OCI-LY7 (cell line): ENCODE measurements at regions not wholly inside any gene's neighbourhood (a gene's known extent, or its start where the extent isn't known, plus 50 kb on each side); places are given as distances from the start of the nearest gene placed in this dataset.

Experiments used
- BruUV-seq: library from RNA; stranded (reverse); fragments of 400-500 nt; replicated peaks from 2 replicates; lab custom pipeline; 2021; lab: Mats Ljungman, UMichigan
- CTCF ChIA-PET: fragments of 300-600 bp; sonication (Branson Sonifier 250); formaldehyde crosslinking; loops from one replicate; lab custom pipeline; 2022; ENCODE audit warnings: antibody characterized with exemption; ENCODE audit not compliant: unreplicated experiment; lab: Charles Lee
- POLR2A ChIA-PET: fragments of 300-600 bp; sonication (Branson Sonifier 250); formaldehyde crosslinking; loops from one replicate; lab custom pipeline; 2022; ENCODE audit warnings: antibody characterized with exemption; lab: Charles Lee
- DNase-seq: peaks from one replicate; pipeline ENCODE4 v3.0.0-alpha.2; 2015; ENCODE audit warnings: low spot score
- H2AFZ ChIP-seq: fragments of 200-600 bp; sonication (generic), shearing (Covaris generic); 2 replicates; pipeline ENCODE4 v1.6.1; 2014; ENCODE audit warnings: mild to moderate bottlenecking, antibody characterized with exemption, low read length, moderate library complexity
- H3K27ac ChIP-seq: fragments of 200-600 bp; sonication (generic); 2 replicates; pipeline ENCODE4 v1.5.1; 2014; ENCODE audit warnings: mixed run types, low read depth, mild to moderate bottlenecking, moderate library complexity, low read length, inconsistent platforms; ENCODE audit not compliant: poor library complexity, severe bottlenecking
- H3K36me3 ChIP-seq: fragments of 200-600 bp; sonication (generic); 2 replicates; pipeline ENCODE4 v1.6.1; 2014; ENCODE audit warnings: mild to moderate bottlenecking, antibody characterized with exemption, low read length, moderate library complexity, mixed read lengths; ENCODE audit not compliant: insufficient read depth
- H3K4me1 ChIP-seq: fragments of 200-600 bp; sonication (generic); 2 replicates; pipeline ENCODE4 v1.5.1; 2014; ENCODE audit warnings: mild to moderate bottlenecking, low read length; ENCODE audit not compliant: insufficient read depth, poor library complexity, severe bottlenecking
- H3K4me2 ChIP-seq: fragments of 200-600 bp; sonication (generic); 2 replicates; pipeline ENCODE4 v1.6.1; 2014; ENCODE audit warnings: mild to moderate bottlenecking, low read length
- H3K4me3 ChIP-seq: fragments of 200-600 bp; sonication (generic); 2 replicates; pipeline ENCODE4 v1.5.1; 2014; ENCODE audit warnings: mild to moderate bottlenecking, low read depth, low read length; ENCODE audit not compliant: poor library complexity, severe bottlenecking
- H3K79me2 ChIP-seq: fragments of 200-600 bp; sonication (generic); 2 replicates; pipeline ENCODE4 v1.6.1; 2016; ENCODE audit warnings: low read depth, mild to moderate bottlenecking, low read length, moderate library complexity, mixed read lengths; ENCODE audit not compliant: insufficient read depth
- H3K9me2 ChIP-seq: fragments of 200-600 bp; sonication (generic); 2 replicates; pipeline ENCODE4 v1.6.1; 2016; ENCODE audit warnings: mild to moderate bottlenecking, low read length, mixed read lengths; ENCODE audit not compliant: insufficient read depth
- H3K9me3 ChIP-seq: fragments of 200-600 bp; sonication (generic); 2 replicates; pipeline ENCODE4 v1.6.1; 2014; ENCODE audit warnings: mild to moderate bottlenecking, mixed run types, low read length, mixed read lengths
- H4K20me1 ChIP-seq: fragments of 200-600 bp; sonication (generic); 2 replicates; pipeline ENCODE4 v1.6.1; 2014; ENCODE audit warnings: mild to moderate bottlenecking, antibody characterized with exemption, low read length, moderate library complexity, mixed read lengths; ENCODE audit not compliant: insufficient read depth
- CTCF ChIP-seq: fragments of 200-600 bp; sonication (generic); conservative IDR thresholded peaks from 2 replicates; pipeline ENCODE4 v1.5.1; 2014; ENCODE audit warnings: mild to moderate bottlenecking, antibody characterized with exemption, low read length, moderate library complexity, mixed read lengths
- EZH2phosphoT487 ChIP-seq: fragments of 200-600 bp; sonication (generic); IDR thresholded peaks from 2 replicates; pipeline ENCODE4 v1.6.1; 2018; ENCODE audit warnings: low read depth, borderline replicate concordance, mild to moderate bottlenecking, mixed run types, antibody characterized with exemption, low read length, moderate library complexity, mixed read lengths
- intact Hi-C: fragments of 100-400 bp; cut with micrococcal nuclease; formaldehyde crosslinking; loops from one replicate; pipeline ENCODE4 v1.10.0; 2022; ENCODE audit not compliant: unreplicated experiment

GRCh38 chr9:81477669-81478068 lies 211.7 kb downstream of the TLE1 start:
- no peaks in the 10 kb centered on the region for H3K79me2 ChIP-seq
- no peaks in the 10 kb centered on the region for H3K9me2 ChIP-seq
- no TSS peak for BruUV-seq
- H3K4me2 ChIP-seq = no peak overlapping the region
- TF ChIP-seq CTCF (no peak), EZH2phosphoT487 (no peak)
- no peaks in the 10 kb centered on the region for H3K9me3 ChIP-seq
- ChIA-PET POLR2A (no interaction called here), CTCF (no interaction called here)
- H3K4me1 ChIP-seq = no peaks in the 10 kb centered on the region
- H3K4me3 ChIP-seq = no peak overlapping the region
- intact Hi-C loops = no loop called here
- no peaks in the 10 kb centered on the region for H3K36me3 ChIP-seq
- no peak for DNase-seq
- no peak overlapping the region for H3K27ac ChIP-seq
- H4K20me1 ChIP-seq = no peaks in the 10 kb centered on the region
- no peak overlapping the region for H2AFZ ChIP-seq

GRCh38 chr9:81476813-81477490 lies 212.4 kb downstream of the TLE1 start:
- Histone ChIP-seq H3K4me3 (no peak overlapping the region), H3K36me3 (no peaks in the 10 kb centered on the region), H3K9me3 (no peaks in the 10 kb centered on the region), H3K9me2 (no peaks in the 10 kb centered on the region), H4K20me1 (no peaks in the 10 kb centered on the region), H3K27ac (no peak overlapping the region), H3K79me2 (no peaks in the 10 kb centered on the region), H2AFZ (no peak overlapping the region), H3K4me1 (no peaks in the 10 kb centered on the region), H3K4me2 (no peak overlapping the region)
- ChIA-PET POLR2A (interaction anchor here (0.5 kb wide), 1 partner anchor 337 kb away, joined by 3 read pairs; no protein-coding TSS in a partner anchor), CTCF (no interaction called here)
- no TSS peak for BruUV-seq
- intact Hi-C loops = no loop called here
- no peak for DNase-seq
- TF ChIP-seq EZH2phosphoT487 = no peak
- no peak for TF ChIP-seq CTCF

GRCh38 chr9:81474792-81475191 lies 214.6 kb downstream of the TLE1 start:
- no peak overlapping the region for H3K4me3 ChIP-seq
- H3K4me1 ChIP-seq = no peaks in the 10 kb centered on the region
- no peak overlapping the region for H3K27ac ChIP-seq
- H4K20me1 ChIP-seq = no peaks in the 10 kb centered on the region
- no peak for DNase-seq
- no peaks in the 10 kb centered on the region for H3K9me2 ChIP-seq
- no TSS peak for BruUV-seq
- TF ChIP-seq CTCF = no peak
- TF ChIP-seq EZH2phosphoT487 = no peak
- H3K9me3 ChIP-seq = no peaks in the 10 kb centered on the region
- no peak overlapping the region for H2AFZ ChIP-seq
- no peaks in the 10 kb centered on the region for H3K79me2 ChIP-seq
- ChIA-PET POLR2A (no interaction called here), CTCF (no interaction called here)
- H3K4me2 ChIP-seq = no peak overlapping the region
- no peaks in the 10 kb centered on the region for H3K36me3 ChIP-seq
- intact Hi-C loops = no loop called here
